Endodermal cell (in vitro differentiated cells): ENCODE measurements at regions not wholly inside any gene's neighbourhood (a gene's known extent, or its start where the extent isn't known, plus 50 kb on each side); places are given as distances from the start of the nearest gene placed in this dataset.
"Not testable (repeated sequence)": the region's sequence is repeated elsewhere in the genome, so short reads cannot be mapped to it uniquely, and the experiment has no call there.

Experiments
- DNase-seq: peaks from one replicate; pipeline ENCODE4 v3.0.0-alpha.2; 2017
- H3K27ac ChIP-seq: 2 replicates; pipeline ENCODE4 v1.5.1; 2013; ENCODE audit warnings: mild to moderate bottlenecking, low read depth, low read length, moderate library complexity
- H3K27me3 ChIP-seq: 2 replicates; pipeline ENCODE4 v1.6.1; 2013; ENCODE audit warnings: mild to moderate bottlenecking, low read length, moderate library complexity; ENCODE audit not compliant: insufficient read depth, control insufficient read depth, poor library complexity, severe bottlenecking
- H3K36me3 ChIP-seq: 2 replicates; pipeline ENCODE4 v1.7.0; 2013; ENCODE audit warnings: mild to moderate bottlenecking, low read length, moderate library complexity; ENCODE audit not compliant: control insufficient read depth, insufficient read depth
- H3K4me1 ChIP-seq: one replicate; pipeline ENCODE4 v1.7.0; 2013; ENCODE audit warnings: low read length; ENCODE audit not compliant: control insufficient read depth, insufficient read depth
- H3K4me3 ChIP-seq: 2 replicates; pipeline ENCODE4 v1.5.1; 2013; ENCODE audit warnings: mild to moderate bottlenecking, low read length, moderate library complexity
- H3K9ac ChIP-seq: 2 replicates; pipeline ENCODE4 v1.6.1; 2013; ENCODE audit warnings: mild to moderate bottlenecking, low read length, moderate library complexity; ENCODE audit not compliant: poor library complexity, severe bottlenecking; ENCODE audit errors: extremely low read depth
- H3K9me3 ChIP-seq: 2 replicates; pipeline ENCODE4 v1.6.1; 2013; ENCODE audit warnings: mild to moderate bottlenecking, low read length, moderate library complexity; ENCODE audit not compliant: control insufficient read depth
- H3K27ac Mint-ChIP-seq: 2 replicates; pipeline ENCODE4 v1.8.0; 2020; ENCODE audit warnings: mixed read lengths
- H3K27me3 Mint-ChIP-seq: 2 replicates; pipeline ENCODE4 v1.8.0; 2021; ENCODE audit warnings: mild to moderate bottlenecking, mixed read lengths; ENCODE audit not compliant: insufficient read depth
- H3K36me3 Mint-ChIP-seq: 2 replicates; pipeline ENCODE4 v1.8.0; 2020; ENCODE audit warnings: low read depth, mixed read lengths
- H3K4me1 Mint-ChIP-seq: 2 replicates; pipeline ENCODE4 v1.8.0; 2020; ENCODE audit warnings: mixed read lengths
- H3K4me3 Mint-ChIP-seq: 2 replicates; pipeline ENCODE4 v1.8.0; 2020; ENCODE audit warnings: mild to moderate bottlenecking, moderate library complexity, mixed read lengths
- H3K9me3 Mint-ChIP-seq: 2 replicates; pipeline ENCODE4 v1.8.0; 2020; ENCODE audit warnings: mild to moderate bottlenecking, mixed read lengths
- WGBS, 2 experiments: methylation state at CpG; one replicate each; pipeline versions ENCODE4 v1.1.5 to v1.1.7; 2013; ENCODE audit warnings: missing lambda C conversion rate in 2 of 2, mixed read lengths in 1 of 2; ENCODE audit not compliant: insufficient coverage in 1 of 2, insufficient read length in 1 of 2; 5-methylcytosine and 5-hydroxymethylcytosine counted together
- TF ChIP-seq, protein P1 (sequence below): fragments of 200-600 bp; sonication (generic); conservative IDR thresholded peaks from 2 replicates; pipeline ENCODE4 v1.5.0; 2021; ENCODE audit warnings: antibody characterized with exemption, mild to moderate bottlenecking

DNA sequence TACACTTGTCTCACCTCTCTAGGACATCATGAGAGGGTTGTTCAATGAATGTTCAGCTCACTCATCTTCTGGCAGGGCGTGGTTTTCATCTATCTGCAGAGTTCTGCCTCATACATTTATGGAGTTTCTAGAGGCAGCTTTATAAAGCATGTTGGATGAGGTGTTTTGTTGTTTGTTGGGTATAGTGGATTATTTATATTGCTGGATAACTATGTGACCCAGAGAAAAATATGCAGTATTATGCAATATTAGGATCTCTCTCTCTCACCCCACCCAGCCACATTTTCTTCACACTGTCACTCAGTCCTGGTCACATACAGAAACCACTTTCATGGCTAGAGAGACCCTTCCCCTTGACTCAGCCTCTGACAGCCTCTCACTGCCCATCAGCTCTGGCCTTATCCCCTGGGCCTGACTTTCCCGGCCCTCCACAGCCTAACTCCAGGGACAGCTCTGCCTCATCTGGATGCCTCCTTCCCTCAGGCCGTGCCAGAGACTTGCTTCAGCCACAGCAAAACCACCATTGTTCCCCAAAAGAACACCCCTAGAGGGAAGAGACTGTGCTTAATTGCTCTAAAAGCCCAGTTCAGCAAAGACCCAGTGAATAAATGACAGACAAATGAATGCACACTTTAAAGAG, 260.3 kb downstream of the MYCN start:
- H3K4me1 Mint-ChIP-seq, result peaks cover 9% of the 10 kb centered on the region
- no peak for DNase-seq
- H3K27me3 Mint-ChIP-seq, result peaks cover 18% of the 10 kb centered on the region

DNA sequence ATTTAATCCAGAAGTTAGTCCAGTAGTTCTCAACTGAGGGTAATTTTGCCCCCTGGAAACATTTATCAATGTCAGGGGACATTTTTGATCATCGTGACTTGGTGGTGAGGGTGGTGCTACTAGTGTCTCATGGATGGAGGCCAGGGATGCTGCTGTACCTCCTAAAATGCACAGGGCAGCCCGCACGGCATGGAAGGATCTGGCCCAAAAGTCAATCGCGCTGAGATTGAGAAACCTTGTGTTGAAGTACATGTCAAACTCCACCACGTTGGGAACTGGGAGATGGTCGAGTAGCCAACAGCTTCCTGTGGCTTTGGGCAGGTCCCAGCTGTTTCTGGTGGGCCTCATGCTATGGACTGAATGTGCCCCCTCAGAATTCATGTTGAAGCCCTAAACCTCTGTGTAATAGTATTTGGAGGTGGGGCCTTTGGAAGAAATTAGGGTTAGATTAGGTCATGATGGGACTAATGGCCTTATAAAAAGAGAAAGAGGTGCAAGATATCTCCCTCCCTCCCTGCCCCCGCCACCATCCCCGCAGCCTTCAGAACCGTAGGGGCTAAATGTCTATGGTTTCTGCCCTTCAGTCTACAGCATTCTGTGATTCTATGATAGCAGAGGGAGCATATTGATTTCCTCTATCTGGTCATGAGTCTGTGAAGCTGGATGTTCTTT, 259.7 kb downstream of the MYCN start:
- no peak overlapping the region for H3K4me3 ChIP-seq
- H3K27ac ChIP-seq, result no peak overlapping the region
- no peaks in the 10 kb centered on the region for H3K9me3 Mint-ChIP-seq
- H3K27me3 ChIP-seq, result no peaks in the 10 kb centered on the region
- WGBS, 2 experiments, result 90 to 95% methylated on average over 7 to 9 of the region's 10 CpGs
- no peak overlapping the region for H3K4me3 Mint-ChIP-seq
- TF ChIP-seq, protein P1, sequence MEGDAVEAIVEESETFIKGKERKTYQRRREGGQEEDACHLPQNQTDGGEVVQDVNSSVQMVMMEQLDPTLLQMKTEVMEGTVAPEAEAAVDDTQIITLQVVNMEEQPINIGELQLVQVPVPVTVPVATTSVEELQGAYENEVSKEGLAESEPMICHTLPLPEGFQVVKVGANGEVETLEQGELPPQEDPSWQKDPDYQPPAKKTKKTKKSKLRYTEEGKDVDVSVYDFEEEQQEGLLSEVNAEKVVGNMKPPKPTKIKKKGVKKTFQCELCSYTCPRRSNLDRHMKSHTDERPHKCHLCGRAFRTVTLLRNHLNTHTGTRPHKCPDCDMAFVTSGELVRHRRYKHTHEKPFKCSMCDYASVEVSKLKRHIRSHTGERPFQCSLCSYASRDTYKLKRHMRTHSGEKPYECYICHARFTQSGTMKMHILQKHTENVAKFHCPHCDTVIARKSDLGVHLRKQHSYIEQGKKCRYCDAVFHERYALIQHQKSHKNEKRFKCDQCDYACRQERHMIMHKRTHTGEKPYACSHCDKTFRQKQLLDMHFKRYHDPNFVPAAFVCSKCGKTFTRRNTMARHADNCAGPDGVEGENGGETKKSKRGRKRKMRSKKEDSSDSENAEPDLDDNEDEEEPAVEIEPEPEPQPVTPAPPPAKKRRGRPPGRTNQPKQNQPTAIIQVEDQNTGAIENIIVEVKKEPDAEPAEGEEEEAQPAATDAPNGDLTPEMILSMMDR, result no peak
- H3K9me3 ChIP-seq, result no peaks in the 10 kb centered on the region
- no peaks in the 10 kb centered on the region for H3K4me1 ChIP-seq
- H3K4me1 Mint-ChIP-seq, result peaks cover 8% of the 10 kb centered on the region
- peaks cover 16% of the 10 kb centered on the region for H3K27me3 Mint-ChIP-seq
- H3K36me3 ChIP-seq, result no peaks in the 10 kb centered on the region
- no peak for DNase-seq
- H3K27ac Mint-ChIP-seq, result no peak overlapping the region
- H3K9ac ChIP-seq, result no peak overlapping the region
- no peaks in the 10 kb centered on the region for H3K36me3 Mint-ChIP-seq

More for the DNA sequence above, 260.3 kb downstream of the MYCN start:
- Mint-ChIP-seq H3K36me3 (no peaks in the 10 kb centered on the region), H3K9me3 (no peaks in the 10 kb centered on the region), H3K27ac (no peak overlapping the region), H3K4me3 (no peak overlapping the region)
- peak overlapping the region; percentile 76 for H3K27ac ChIP-seq
- H3K9me3 ChIP-seq, result no peaks in the 10 kb centered on the region
- 91% methylated on average over 3 of the region's 3 CpGs; no CpG with 5 or more reads in 1 of the 2 experiments for WGBS, 2 experiments
- TF ChIP-seq, protein P1, result no peak
- no peak overlapping the region for H3K9ac ChIP-seq
- H3K4me3 ChIP-seq, result no peak overlapping the region
- no peaks in the 10 kb centered on the region for H3K4me1 ChIP-seq
- no peaks in the 10 kb centered on the region for H3K27me3 ChIP-seq
- H3K36me3 ChIP-seq, result no peaks in the 10 kb centered on the region

DNA sequence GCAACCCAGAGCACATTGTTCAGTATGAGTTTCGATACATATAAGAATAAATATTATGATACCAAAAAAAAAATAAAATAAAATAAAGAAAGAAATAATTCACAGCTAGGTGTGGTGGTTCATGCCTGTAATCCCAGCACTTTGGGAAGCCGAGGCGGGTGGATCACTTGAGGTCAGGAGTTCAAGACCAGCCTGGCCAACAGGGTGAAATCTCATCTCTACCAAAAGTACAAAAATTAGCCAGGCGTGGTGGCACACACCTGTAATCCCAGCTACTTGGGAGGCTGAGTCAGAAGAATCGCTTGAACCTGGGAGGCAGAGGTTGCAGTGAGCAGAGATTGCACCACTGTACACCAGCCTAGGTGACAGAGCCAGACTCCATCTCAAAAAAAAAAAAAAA, 258.9 kb downstream of the MYCN start:
- not testable (repeated sequence) for H3K9me3 ChIP-seq, DNase-seq, H3K27ac ChIP-seq, H3K4me3 ChIP-seq, H3K4me1 ChIP-seq, H3K4me3 Mint-ChIP-seq, H3K9ac ChIP-seq, H3K36me3 Mint-ChIP-seq, H3K9me3 Mint-ChIP-seq, H3K4me1 Mint-ChIP-seq, H3K36me3 ChIP-seq, H3K27me3 ChIP-seq, H3K27ac Mint-ChIP-seq
- H3K27me3 Mint-ChIP-seq, result peaks cover 16% of the 10 kb centered on the region
- 60 to 93% methylated on average over 1 to 4 of the region's 5 CpGs for WGBS, 2 experiments
